ENCODE measurements at regions not wholly inside any gene's neighbourhood (a gene's known extent, or its start where the extent isn't known, plus 50 kb on each side); places are given as distances from the start of the nearest gene placed in this dataset.

GRCh38 chr15:61524086-61524485, 295.0 kb upstream of the RORA start:
- no peak for DNase-seq (ENCODE audit: low spot score in 2 of 2, unreplicated experiment in 2 of 2)

GRCh38 chr15:61522411-61522810, 293.3 kb upstream of the RORA start:
- Mint-ChIP-seq H3K4me3 (no peak overlapping the region), H3K27me3 (ENCODE audit: low read depth) (no peaks in the 10 kb centered on the region), H3K27ac (no peak overlapping the region), H3K9me3 (no peaks in the 10 kb centered on the region), H3K4me1 (no peaks in the 10 kb centered on the region), H3K36me3 (no peaks in the 10 kb centered on the region)
- DNase-seq (ENCODE audit: low spot score in 2 of 2, unreplicated experiment in 2 of 2) = no peak
- TF ChIP-seq CTCF (IDR thresholded peaks at IDR 0.05; ENCODE audit: unreplicated experiment) = no peak

More at GRCh38 chr15:61524086-61524485, 295.0 kb upstream of the RORA start:
- H3K4me1 Mint-ChIP-seq = peaks cover 13% of the 10 kb centered on the region
- H3K4me3 Mint-ChIP-seq = no peak overlapping the region
- no peak overlapping the region for H3K27ac Mint-ChIP-seq
- H3K27me3 Mint-ChIP-seq (ENCODE audit: low read depth) = no peaks in the 10 kb centered on the region
- H3K9me3 Mint-ChIP-seq = no peaks in the 10 kb centered on the region
- no peaks in the 10 kb centered on the region for H3K36me3 Mint-ChIP-seq
- TF ChIP-seq CTCF (IDR thresholded peaks at IDR 0.05; ENCODE audit: unreplicated experiment) = no peak

GRCh38 chr15:61521953-61522352, 292.9 kb upstream of the RORA start:
- no peak for DNase-seq (ENCODE audit: low spot score in 2 of 2, unreplicated experiment in 2 of 2)
- no peak for TF ChIP-seq CTCF (IDR thresholded peaks at IDR 0.05; ENCODE audit: unreplicated experiment)
- Mint-ChIP-seq H3K27ac (no peak overlapping the region), H3K4me3 (no peak overlapping the region), H3K9me3 (no peaks in the 10 kb centered on the region), H3K27me3 (ENCODE audit: low read depth) (no peaks in the 10 kb centered on the region), H3K36me3 (no peaks in the 10 kb centered on the region), H3K4me1 (no peaks in the 10 kb centered on the region)

- no peaks in the 10 kb centered on the region for H3K4me1 Mint-ChIP-seq
- H3K9me3 Mint-ChIP-seq = no peaks in the 10 kb centered on the region
- TF ChIP-seq CTCF (IDR thresholded peaks at IDR 0.05; ENCODE audit: unreplicated experiment) = no peak
- H3K4me3 Mint-ChIP-seq = no peak overlapping the region
- no peak for DNase-seq (ENCODE audit: low spot score in 2 of 2, unreplicated experiment in 2 of 2)
- no peak overlapping the region for H3K27ac Mint-ChIP-seq
- no peaks in the 10 kb centered on the region for H3K36me3 Mint-ChIP-seq
- H3K27me3 Mint-ChIP-seq (ENCODE audit: low read depth) = no peaks in the 10 kb centered on the region
Observed at GRCh38 chr15:61519296-61519695, 290.2 kb upstream of the RORA start.

GRCh38 chr15:61518191-61518950, 289.3 kb upstream of the RORA start:
- no peaks in the 10 kb centered on the region for H3K9me3 Mint-ChIP-seq
- TF ChIP-seq CTCF (IDR thresholded peaks at IDR 0.05; ENCODE audit: unreplicated experiment) = no peak

More at GRCh38 chr15:61518191-61518950, 289.3 kb upstream of the RORA start:
- Mint-ChIP-seq H3K4me1 (no peaks in the 10 kb centered on the region), H3K36me3 (no peaks in the 10 kb centered on the region), H3K4me3 (no peak overlapping the region), H3K27ac (no peak overlapping the region), H3K27me3 (ENCODE audit: low read depth) (no peaks in the 10 kb centered on the region)
- no peak for DNase-seq (ENCODE audit: low spot score in 2 of 2, unreplicated experiment in 2 of 2)

All from mesothelial cell of epicardium (in vitro differentiated cells).